Gastroesophageal sphincter (tissue), 4 donors: ENCODE measurements at regions not wholly inside any gene's neighbourhood (a gene's known extent, or its start where the extent isn't known, plus 50 kb on each side); places are given as distances from the start of the nearest gene placed in this dataset.

Experiments
- ATAC-seq: fragments of 150-250 bp; one replicate; pipeline ENCODE4 v1.9.1; 2016; ENCODE audit warnings: mild to moderate bottlenecking, moderate library complexity
- H3K27ac ChIP-seq, 4 donors: fragments of 200-600 bp; sonication (generic) in 3 of 4; 1 replicate in 3 of 4; 2 replicates in 1 of 4; pipeline ENCODE4 v1.5.1; 2016 to 2019
- H3K27me3 ChIP-seq: fragments of 200-600 bp; sonication (generic); one replicate; pipeline ENCODE4 v1.5.1; 2019
- H3K36me3 ChIP-seq, 2 donors: fragments of 200-600 bp; sonication (generic); one replicate each; pipeline ENCODE4 v1.5.1; 2019; ENCODE audit warnings: control low read depth in 1 of 2
- H3K4me1 ChIP-seq, 3 donors: fragments of 200-600 bp; sonication (generic); 1 replicate in 2 of 3; 2 replicates in 1 of 3; pipeline ENCODE4 v1.5.1; 2016 to 2019; ENCODE audit warnings: control low read depth in 2 of 3
- H3K4me3 ChIP-seq, 2 donors: fragments of 200-600 bp; sonication (generic); one replicate each; pipeline ENCODE4 v1.5.1; 2019; ENCODE audit warnings: mild to moderate bottlenecking in 1 of 2, moderate library complexity in 1 of 2
- H3K9me3 ChIP-seq, 3 donors: fragments of 200-600 bp; sonication (generic); one replicate each; pipeline ENCODE4 v1.5.1; 2017 to 2019; ENCODE audit warnings: control low read depth in 2 of 3
- EP300 ChIP-seq: sonication (generic); formaldehyde crosslinking; IDR thresholded peaks from one replicate; pipeline ENCODE4 v1.6.1; 2017; ENCODE audit warnings: antibody characterized with exemption, mild to moderate bottlenecking
- POLR2A ChIP-seq, 2 donors: fragments of 450-650 bp; IDR thresholded peaks; one replicate each; pipeline ENCODE4 v1.6.1; 2017; ENCODE audit warnings: antibody characterized with exemption in 2 of 2, mild to moderate bottlenecking in 2 of 2, moderate library complexity in 1 of 2
- POLR2AphosphoS5 ChIP-seq: sonication (generic); formaldehyde crosslinking; IDR thresholded peaks from one replicate; pipeline ENCODE4 v1.6.1; 2017; ENCODE audit warnings: antibody characterized with exemption
- WGBS, 2 donors: methylation state at CpG; one replicate each; pipeline ENCODE4 v1.1.5; 2018; ENCODE audit warnings: low coverage in 1 of 2; 5-methylcytosine and 5-hydroxymethylcytosine counted together
- TF ChIP-seq, protein P1 (sequence below), 4 experiments: fragments of 200-600 bp in 2 of 4; fragments of 450-650 bp in 2 of 4; sonication (generic) in 1 of 4; IDR thresholded peaks; one replicate each; pipeline ENCODE4 v1.5.1; 2017 to 2019; ENCODE audit warnings: antibody characterized with exemption in 4 of 4, mild to moderate bottlenecking in 2 of 4, moderate library complexity in 2 of 4

DNA sequence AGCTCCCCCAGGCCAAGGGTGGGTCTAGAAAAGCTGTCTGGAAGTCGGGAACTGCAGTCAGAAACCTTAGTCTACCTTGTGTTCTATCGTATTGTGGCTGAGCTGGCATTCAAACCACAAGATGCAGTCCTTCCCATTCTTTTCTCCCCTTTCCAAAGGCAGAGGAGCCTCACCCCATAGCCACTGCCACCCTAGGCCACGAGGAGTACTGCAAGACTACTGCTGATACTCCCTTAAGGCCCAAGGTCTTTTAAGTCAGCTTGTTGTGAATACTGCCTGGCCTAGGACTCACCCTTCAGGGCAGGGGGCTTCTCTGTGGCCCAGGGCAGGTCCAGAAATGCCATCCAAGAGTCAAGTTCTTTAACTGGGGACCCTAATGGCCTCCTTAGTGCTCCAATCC lies 214.5 kb upstream of the CNTNAP2 start:
- Histone ChIP-seq H3K27me3 (no peaks in the 10 kb centered on the region), H3K4me1 (no peaks in the 10 kb centered on the region), H3K27ac (no peak overlapping the region), H3K4me3 (no peak overlapping the region), H3K36me3 (no peaks in the 10 kb centered on the region), H3K9me3 (peaks cover 0 to 10% (median 0%) of the 10 kb centered on the region in 3 donors)
- no peak for TF ChIP-seq EP300
- TF ChIP-seq POLR2A (IDR thresholded peaks at IDR 0.05), result no peak
- TF ChIP-seq, protein P1, sequence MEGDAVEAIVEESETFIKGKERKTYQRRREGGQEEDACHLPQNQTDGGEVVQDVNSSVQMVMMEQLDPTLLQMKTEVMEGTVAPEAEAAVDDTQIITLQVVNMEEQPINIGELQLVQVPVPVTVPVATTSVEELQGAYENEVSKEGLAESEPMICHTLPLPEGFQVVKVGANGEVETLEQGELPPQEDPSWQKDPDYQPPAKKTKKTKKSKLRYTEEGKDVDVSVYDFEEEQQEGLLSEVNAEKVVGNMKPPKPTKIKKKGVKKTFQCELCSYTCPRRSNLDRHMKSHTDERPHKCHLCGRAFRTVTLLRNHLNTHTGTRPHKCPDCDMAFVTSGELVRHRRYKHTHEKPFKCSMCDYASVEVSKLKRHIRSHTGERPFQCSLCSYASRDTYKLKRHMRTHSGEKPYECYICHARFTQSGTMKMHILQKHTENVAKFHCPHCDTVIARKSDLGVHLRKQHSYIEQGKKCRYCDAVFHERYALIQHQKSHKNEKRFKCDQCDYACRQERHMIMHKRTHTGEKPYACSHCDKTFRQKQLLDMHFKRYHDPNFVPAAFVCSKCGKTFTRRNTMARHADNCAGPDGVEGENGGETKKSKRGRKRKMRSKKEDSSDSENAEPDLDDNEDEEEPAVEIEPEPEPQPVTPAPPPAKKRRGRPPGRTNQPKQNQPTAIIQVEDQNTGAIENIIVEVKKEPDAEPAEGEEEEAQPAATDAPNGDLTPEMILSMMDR (IDR thresholded peaks at IDR 0.05), result no peak
- no peak for TF ChIP-seq POLR2AphosphoS5
- 62 to 79% methylated on average over 2 to 3 of the region's 3 CpGs for WGBS, 2 donors
- no peak for ATAC-seq

GRCh38 chr7:145899938-145900337 lies 216.7 kb upstream of the CNTNAP2 start:
- ATAC-seq, result no peak
- Histone ChIP-seq H3K4me1 (no peaks in the 10 kb centered on the region), H3K36me3 (no peaks in the 10 kb centered on the region), H3K4me3 (no peak overlapping the region), H3K9me3 (peaks cover 0 to 15% (median 0%) of the 10 kb centered on the region in 3 donors), H3K27me3 (no peaks in the 10 kb centered on the region), H3K27ac (no peak overlapping the region)
- 65 to 92% methylated on average over 2 of the region's 2 CpGs for WGBS, 2 donors
- TF ChIP-seq POLR2A (IDR thresholded peaks at IDR 0.05) (no peak), EP300 (no peak), POLR2AphosphoS5 (no peak)
- TF ChIP-seq, protein P1 (IDR thresholded peaks at IDR 0.05), result no peak

GRCh38 chr7:145893925-145894535 lies 222.6 kb upstream of the CNTNAP2 start:
- no peaks in the 10 kb centered on the region for H3K36me3 ChIP-seq
- H3K27me3 ChIP-seq, result no peaks in the 10 kb centered on the region
- no peak overlapping the region for H3K27ac ChIP-seq
- H3K9me3 ChIP-seq, result peaks cover 0 to 8% (median 0%) of the 10 kb centered on the region in 3 donors
- no peak overlapping the region for H3K4me3 ChIP-seq
- H3K4me1 ChIP-seq, result no peaks in the 10 kb centered on the region
- ATAC-seq, result no peak
- WGBS, 2 donors, result 92 to 95% methylated on average over 3 to 4 of the region's 4 CpGs
- TF ChIP-seq, protein P1 (IDR thresholded peaks at IDR 0.05), result no peak
- TF ChIP-seq POLR2A (IDR thresholded peaks at IDR 0.05) (no peak), EP300 (no peak), POLR2AphosphoS5 (no peak)

DNA sequence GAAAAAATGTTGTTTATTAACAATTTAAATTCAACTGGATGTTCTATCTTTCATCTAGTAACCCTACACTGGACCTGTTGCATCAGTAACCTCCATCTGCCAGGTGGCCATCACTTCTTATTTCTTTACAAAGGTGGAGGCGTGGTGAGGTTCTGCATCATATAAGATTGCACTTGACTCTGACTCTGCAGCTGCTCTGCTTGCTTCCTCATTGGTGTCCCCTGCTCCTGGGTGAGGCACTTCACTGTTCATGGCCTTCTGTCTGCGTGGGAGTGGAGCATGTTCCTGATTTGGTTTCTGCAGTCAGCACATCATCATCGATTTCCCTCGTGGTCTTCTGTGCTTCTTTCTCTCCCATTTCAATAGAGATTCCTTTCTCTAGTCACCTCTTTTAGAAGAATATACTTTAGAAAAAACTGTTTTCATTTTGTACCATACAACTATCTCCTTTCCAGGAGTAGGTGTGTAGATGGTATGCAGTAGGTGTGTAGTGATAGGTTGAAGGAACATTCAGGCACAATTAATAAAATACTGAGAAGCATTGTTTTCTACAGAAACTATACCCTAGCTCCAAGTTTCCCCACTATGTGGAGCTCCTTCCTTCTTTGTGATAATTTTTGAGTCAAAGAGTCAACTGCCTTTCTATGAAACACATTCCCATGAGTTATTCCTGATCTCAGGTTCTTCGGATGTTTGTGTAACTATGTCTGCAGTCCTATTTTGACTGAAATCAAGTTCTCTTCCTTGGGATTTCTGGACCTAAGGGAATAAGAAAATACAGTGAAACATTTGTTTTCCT lies 231.7 kb upstream of the CNTNAP2 start:
- no peak overlapping the region for H3K4me3 ChIP-seq
- H3K9me3 ChIP-seq, result no peaks in the 10 kb centered on the region
- no peaks in the 10 kb centered on the region for H3K27me3 ChIP-seq
- WGBS, 2 donors, result 73 to 82% methylated on average over 2 to 5 of the region's 5 CpGs
- H3K4me1 ChIP-seq, result no peaks in the 10 kb centered on the region
- no peak overlapping the region for H3K27ac ChIP-seq
- TF ChIP-seq EP300, result no peak
- TF ChIP-seq, protein P1 (IDR thresholded peaks at IDR 0.05), result no peak
- TF ChIP-seq POLR2AphosphoS5, result no peak
- no peak for TF ChIP-seq POLR2A (IDR thresholded peaks at IDR 0.05)
- no peak for ATAC-seq
- no peaks in the 10 kb centered on the region for H3K36me3 ChIP-seq

- TF ChIP-seq POLR2A (IDR thresholded peaks at IDR 0.05), result no peak
- no peak for TF ChIP-seq EP300
- no peak for TF ChIP-seq POLR2AphosphoS5
- TF ChIP-seq, protein P1 (IDR thresholded peaks at IDR 0.05), result no peak
- WGBS, 2 donors, result 76 to 79% methylated on average over 1 of the region's 1 CpG
Observed at GRCh38 chr7:145876376-145876775, 240.2 kb upstream of the CNTNAP2 start.

More at GRCh38 chr7:145876376-145876775, 240.2 kb upstream of the CNTNAP2 start:
- Histone ChIP-seq H3K36me3 (no peaks in the 10 kb centered on the region), H3K4me3 (no peak overlapping the region), H3K9me3 (no peaks in the 10 kb centered on the region), H3K27ac (no peak overlapping the region), H3K27me3 (no peaks in the 10 kb centered on the region), H3K4me1 (no peaks in the 10 kb centered on the region)
- no peak for ATAC-seq
